ENCODE measurements at regions not wholly inside any gene's neighbourhood (a gene's known extent, or its start where the extent isn't known, plus 50 kb on each side); places are given as distances from the start of the nearest gene placed in this dataset.

GRCh38 chr3:82145742-82146141 is 384.3 kb upstream of the GBE1 start:
- DNase-seq (ENCODE audit: low read depth), result no peak
- no peak overlapping the region for H3K4me3 ChIP-seq (ENCODE audit: control insufficient read depth, low read depth, low read length)
- no peak for TF ChIP-seq CTCF (IDR thresholded peaks at IDR 0.05; ENCODE audit: control insufficient read depth, insufficient read depth, low read depth, low read length, missing control alignments)

GRCh38 chr3:82144811-82145210 is 383.4 kb upstream of the GBE1 start:
- DNase-seq (ENCODE audit: low read depth), result no peak
- TF ChIP-seq CTCF (IDR thresholded peaks at IDR 0.05; ENCODE audit: control insufficient read depth, insufficient read depth, low read depth, low read length, missing control alignments), result no peak
- no peak overlapping the region for H3K4me3 ChIP-seq (ENCODE audit: control insufficient read depth, low read depth, low read length)

GRCh38 chr3:82143661-82144412 is 382.4 kb upstream of the GBE1 start:
- no peak for TF ChIP-seq CTCF (IDR thresholded peaks at IDR 0.05; ENCODE audit: control insufficient read depth, insufficient read depth, low read depth, low read length, missing control alignments)
- no peak overlapping the region for H3K4me3 ChIP-seq (ENCODE audit: control insufficient read depth, low read depth, low read length)
- DNase-seq (ENCODE audit: low read depth), result no peak

GRCh38 chr3:82141592-82141991 is 380.1 kb upstream of the GBE1 start:
- no peak for DNase-seq (ENCODE audit: low read depth)
- TF ChIP-seq CTCF (IDR thresholded peaks at IDR 0.05; ENCODE audit: control insufficient read depth, insufficient read depth, low read depth, low read length, missing control alignments), result no peak
- no peak overlapping the region for H3K4me3 ChIP-seq (ENCODE audit: control insufficient read depth, low read depth, low read length)

GRCh38 chr3:82137861-82138260 is 376.4 kb upstream of the GBE1 start:
- no peak for DNase-seq (ENCODE audit: low read depth)
- TF ChIP-seq CTCF (IDR thresholded peaks at IDR 0.05; ENCODE audit: control insufficient read depth, insufficient read depth, low read depth, low read length, missing control alignments), result no peak

GRCh38 chr3:82137050-82137449 is 375.6 kb upstream of the GBE1 start:
- H3K4me3 ChIP-seq (ENCODE audit: control insufficient read depth, low read depth, low read length), result no peak overlapping the region
- no peak for DNase-seq (ENCODE audit: low read depth)
- no peak for TF ChIP-seq CTCF (IDR thresholded peaks at IDR 0.05; ENCODE audit: control insufficient read depth, insufficient read depth, low read depth, low read length, missing control alignments)

More at GRCh38 chr3:82137861-82138260, 376.4 kb upstream of the GBE1 start:
- no peak overlapping the region for H3K4me3 ChIP-seq (ENCODE audit: control insufficient read depth, low read depth, low read length)
